Activated T-cell treated with anti-CD3 and anti-CD28 coated beads, Interleukin-2, amount 50 U/mL, for 72 hours (primary cell): ENCODE measurements at regions not wholly inside any gene's neighbourhood (a gene's known extent, or its start where the extent isn't known, plus 50 kb on each side); places are given as distances from the start of the nearest gene placed in this dataset.

Source experiments
- ATAC-seq, 2 donors: fragments of 150-1000 bp; cut with Tn5 transposase; replicated peaks in 1 of 2; 2 replicates each; pipeline ENCODE4 v1.10.0; 2021; ENCODE audit warnings: moderate library complexity in 2 of 2, mild to moderate bottlenecking in 1 of 2
- DNase-seq, 2 donors: peaks; one replicate each; pipeline ENCODE4 v3.0.0; 2021 to 2022; ENCODE audit warnings: mixed read lengths in 1 of 2
- H3K27ac Mint-ChIP-seq: one replicate; pipeline ENCODE4 v1.8.0; 2022; ENCODE audit warnings: mild to moderate bottlenecking, moderate library complexity, mixed read lengths
- H3K27me3 Mint-ChIP-seq: one replicate; pipeline ENCODE4 v1.8.0; 2022; ENCODE audit warnings: low read depth, mixed read lengths
- H3K36me3 Mint-ChIP-seq, 2 donors: one replicate each; pipeline ENCODE4 v1.8.0; 2022; ENCODE audit warnings: mixed read lengths in 2 of 2, mild to moderate bottlenecking in 1 of 2; ENCODE audit not compliant: insufficient read depth in 2 of 2
- H3K4me1 Mint-ChIP-seq: one replicate; pipeline ENCODE4 v1.8.0; 2022; ENCODE audit warnings: low read depth, mixed read lengths
- H3K4me3 Mint-ChIP-seq, 2 donors: one replicate each; pipeline ENCODE4 v1.8.0; 2022; ENCODE audit warnings: mild to moderate bottlenecking in 2 of 2, mixed read lengths in 2 of 2, moderate library complexity in 2 of 2
- H3K9me3 Mint-ChIP-seq, 2 donors: one replicate each; pipeline ENCODE4 v1.8.0; 2022; ENCODE audit warnings: mixed read lengths in 2 of 2

GRCh38 chr7:36010656-36011587 lies 142.1 kb upstream of the EEPD1 start:
- Mint-ChIP-seq H3K27me3 (no peaks in the 10 kb centered on the region), H3K4me3 (no peak overlapping the region), H3K27ac (no peak overlapping the region), H3K4me1 (no peaks in the 10 kb centered on the region), H3K36me3 (no peaks in the 10 kb centered on the region), H3K9me3 (no peaks in the 10 kb centered on the region)
- DNase-seq (no peak), ATAC-seq (no peak)

GRCh38 chr7:36011588-36011965 lies 141.5 kb upstream of the EEPD1 start:
- H3K4me3 Mint-ChIP-seq: no peak overlapping the region
- ATAC-seq (no peak), DNase-seq (no peak)
- H3K27ac Mint-ChIP-seq: no peak overlapping the region
- H3K4me1 Mint-ChIP-seq: no peaks in the 10 kb centered on the region
- no peaks in the 10 kb centered on the region for H3K27me3 Mint-ChIP-seq
- H3K36me3 Mint-ChIP-seq: no peaks in the 10 kb centered on the region
- no peaks in the 10 kb centered on the region for H3K9me3 Mint-ChIP-seq

- H3K36me3 Mint-ChIP-seq: no peaks in the 10 kb centered on the region
- no peak overlapping the region for H3K27ac Mint-ChIP-seq
- H3K9me3 Mint-ChIP-seq: no peaks in the 10 kb centered on the region
- no peak for ATAC-seq
- no peak overlapping the region for H3K4me3 Mint-ChIP-seq
- no peak for DNase-seq
- H3K4me1 Mint-ChIP-seq: no peaks in the 10 kb centered on the region
- no peaks in the 10 kb centered on the region for H3K27me3 Mint-ChIP-seq
Observed at GRCh38 chr7:36013246-36014014, 139.6 kb upstream of the EEPD1 start.

- Mint-ChIP-seq H3K4me3 (no peak overlapping the region), H3K27ac (no peak overlapping the region), H3K9me3 (no peaks in the 10 kb centered on the region), H3K27me3 (no peaks in the 10 kb centered on the region), H3K4me1 (no peaks in the 10 kb centered on the region), H3K36me3 (no peaks in the 10 kb centered on the region)
- no peak for ATAC-seq
- no peak for DNase-seq
Observed at GRCh38 chr7:36014961-36015360, 138.1 kb upstream of the EEPD1 start.

- H3K9me3 Mint-ChIP-seq: no peaks in the 10 kb centered on the region
- DNase-seq (no peak), ATAC-seq (no peak)
- H3K4me1 Mint-ChIP-seq: no peaks in the 10 kb centered on the region
- H3K36me3 Mint-ChIP-seq: no peaks in the 10 kb centered on the region
- H3K27me3 Mint-ChIP-seq: no peaks in the 10 kb centered on the region
- no peak overlapping the region for H3K27ac Mint-ChIP-seq
- H3K4me3 Mint-ChIP-seq: no peak overlapping the region
Observed at GRCh38 chr7:36015733-36016132, 137.3 kb upstream of the EEPD1 start.

- H3K27ac Mint-ChIP-seq: no peak overlapping the region
- H3K4me1 Mint-ChIP-seq: no peaks in the 10 kb centered on the region
- no peak overlapping the region for H3K4me3 Mint-ChIP-seq
- H3K9me3 Mint-ChIP-seq: no peaks in the 10 kb centered on the region
- H3K27me3 Mint-ChIP-seq: no peaks in the 10 kb centered on the region
- no peak for ATAC-seq
- no peak for DNase-seq
- H3K36me3 Mint-ChIP-seq: no peaks in the 10 kb centered on the region
Observed at GRCh38 chr7:36016648-36017047, 136.4 kb upstream of the EEPD1 start.

GRCh38 chr7:36017111-36017510 lies 135.9 kb upstream of the EEPD1 start:
- no peaks in the 10 kb centered on the region for H3K36me3 Mint-ChIP-seq
- H3K27ac Mint-ChIP-seq: no peak overlapping the region
- H3K4me1 Mint-ChIP-seq: no peaks in the 10 kb centered on the region
- H3K9me3 Mint-ChIP-seq: no peaks in the 10 kb centered on the region
- H3K4me3 Mint-ChIP-seq: no peak overlapping the region
- no peak for ATAC-seq
- no peaks in the 10 kb centered on the region for H3K27me3 Mint-ChIP-seq
- no peak for DNase-seq

GRCh38 chr7:36018816-36019484 lies 134.1 kb upstream of the EEPD1 start:
- H3K4me1 Mint-ChIP-seq: no peaks in the 10 kb centered on the region
- no peak overlapping the region for H3K27ac Mint-ChIP-seq
- H3K27me3 Mint-ChIP-seq: no peaks in the 10 kb centered on the region
- no peaks in the 10 kb centered on the region for H3K9me3 Mint-ChIP-seq
- H3K36me3 Mint-ChIP-seq: no peaks in the 10 kb centered on the region
- no peak for DNase-seq
- no peak overlapping the region for H3K4me3 Mint-ChIP-seq
- ATAC-seq: no peak

- no peak for DNase-seq
- Mint-ChIP-seq H3K27me3 (no peaks in the 10 kb centered on the region), H3K4me3 (no peak overlapping the region), H3K27ac (no peak overlapping the region), H3K4me1 (no peaks in the 10 kb centered on the region), H3K36me3 (no peaks in the 10 kb centered on the region), H3K9me3 (no peaks in the 10 kb centered on the region)
- no peak for ATAC-seq
Observed at GRCh38 chr7:36019538-36019937, 133.5 kb upstream of the EEPD1 start.

- no peaks in the 10 kb centered on the region for H3K36me3 Mint-ChIP-seq
- H3K27me3 Mint-ChIP-seq: peaks cover 4% of the 10 kb centered on the region
- H3K4me1 Mint-ChIP-seq: no peaks in the 10 kb centered on the region
- ATAC-seq (no peak), DNase-seq (no peak)
- no peaks in the 10 kb centered on the region for H3K9me3 Mint-ChIP-seq
- H3K4me3 Mint-ChIP-seq: no peak overlapping the region
- H3K27ac Mint-ChIP-seq: no peak overlapping the region
Observed at GRCh38 chr7:36019980-36020379, 133.1 kb upstream of the EEPD1 start.

- no peaks in the 10 kb centered on the region for H3K9me3 Mint-ChIP-seq
- peak; percentile 4 to 23 for DNase-seq
- no peak for ATAC-seq
Observed at GRCh38 chr7:36021367-36021766, 131.7 kb upstream of the EEPD1 start.

GRCh38 chr7:36021917-36022550 lies 131.0 kb upstream of the EEPD1 start:
- Mint-ChIP-seq H3K4me1 (no peaks in the 10 kb centered on the region), H3K4me3 (no peak overlapping the region), H3K27ac (no peak overlapping the region), H3K36me3 (no peaks in the 10 kb centered on the region), H3K27me3 (peaks cover 6% of the 10 kb centered on the region), H3K9me3 (no peaks in the 10 kb centered on the region)
- DNase-seq: no peak
- no peak for ATAC-seq

More at GRCh38 chr7:36021367-36021766, 131.7 kb upstream of the EEPD1 start:
- Mint-ChIP-seq H3K36me3 (no peaks in the 10 kb centered on the region), H3K4me1 (no peaks in the 10 kb centered on the region), H3K27ac (no peak overlapping the region), H3K4me3 (no peak overlapping the region), H3K27me3 (peaks cover 6% of the 10 kb centered on the region)
